Omental fat pad (tissue), 3 donors: ENCODE measurements at regions not wholly inside any gene's neighbourhood (a gene's known extent, or its start where the extent isn't known, plus 50 kb on each side); places are given as distances from the start of the nearest gene placed in this dataset.

Source experiments
- ATAC-seq: fragments of 150-250 bp; one replicate; pipeline ENCODE4 v1.9.1; 2016; ENCODE audit warnings: mild to moderate bottlenecking, moderate library complexity; ENCODE audit not compliant: low FRiP score
- DNase-seq: peaks from one replicate; pipeline ENCODE4 v3.0.0-alpha.2; 2019; ENCODE audit warnings: low spot score
- TF ChIP-seq, protein P1 (sequence below), 3 donors: fragments of 450-650 bp; IDR thresholded peaks; one replicate each; pipeline ENCODE4 v1.5.1; 2016 to 2017; ENCODE audit warnings: antibody characterized with exemption in 3 of 3, mild to moderate bottlenecking in 3 of 3, moderate library complexity in 2 of 3

DNA sequence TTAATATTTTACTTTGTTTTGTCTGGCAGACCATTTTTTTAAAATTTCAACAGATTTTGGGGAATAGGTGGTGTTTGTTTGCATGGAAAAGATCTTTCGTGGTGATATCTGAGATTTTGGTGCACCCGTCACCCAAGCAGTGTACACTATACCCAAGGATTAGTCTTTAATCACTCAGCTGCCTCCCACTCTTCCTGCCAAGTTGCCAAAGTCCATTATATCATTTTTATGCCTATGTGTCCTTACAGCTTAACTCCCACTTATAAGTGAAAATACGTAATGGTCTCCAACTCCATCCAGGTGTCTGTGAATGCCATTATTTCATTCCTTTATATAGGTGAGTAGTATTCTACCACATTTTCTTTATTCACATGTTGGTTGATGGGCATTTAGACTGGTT is 281.7 kb upstream of the GK2 start:
- DNase-seq (no peak), ATAC-seq (no peak)
- TF ChIP-seq, protein P1, sequence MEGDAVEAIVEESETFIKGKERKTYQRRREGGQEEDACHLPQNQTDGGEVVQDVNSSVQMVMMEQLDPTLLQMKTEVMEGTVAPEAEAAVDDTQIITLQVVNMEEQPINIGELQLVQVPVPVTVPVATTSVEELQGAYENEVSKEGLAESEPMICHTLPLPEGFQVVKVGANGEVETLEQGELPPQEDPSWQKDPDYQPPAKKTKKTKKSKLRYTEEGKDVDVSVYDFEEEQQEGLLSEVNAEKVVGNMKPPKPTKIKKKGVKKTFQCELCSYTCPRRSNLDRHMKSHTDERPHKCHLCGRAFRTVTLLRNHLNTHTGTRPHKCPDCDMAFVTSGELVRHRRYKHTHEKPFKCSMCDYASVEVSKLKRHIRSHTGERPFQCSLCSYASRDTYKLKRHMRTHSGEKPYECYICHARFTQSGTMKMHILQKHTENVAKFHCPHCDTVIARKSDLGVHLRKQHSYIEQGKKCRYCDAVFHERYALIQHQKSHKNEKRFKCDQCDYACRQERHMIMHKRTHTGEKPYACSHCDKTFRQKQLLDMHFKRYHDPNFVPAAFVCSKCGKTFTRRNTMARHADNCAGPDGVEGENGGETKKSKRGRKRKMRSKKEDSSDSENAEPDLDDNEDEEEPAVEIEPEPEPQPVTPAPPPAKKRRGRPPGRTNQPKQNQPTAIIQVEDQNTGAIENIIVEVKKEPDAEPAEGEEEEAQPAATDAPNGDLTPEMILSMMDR (IDR thresholded peaks at IDR 0.05): no peak

DNA sequence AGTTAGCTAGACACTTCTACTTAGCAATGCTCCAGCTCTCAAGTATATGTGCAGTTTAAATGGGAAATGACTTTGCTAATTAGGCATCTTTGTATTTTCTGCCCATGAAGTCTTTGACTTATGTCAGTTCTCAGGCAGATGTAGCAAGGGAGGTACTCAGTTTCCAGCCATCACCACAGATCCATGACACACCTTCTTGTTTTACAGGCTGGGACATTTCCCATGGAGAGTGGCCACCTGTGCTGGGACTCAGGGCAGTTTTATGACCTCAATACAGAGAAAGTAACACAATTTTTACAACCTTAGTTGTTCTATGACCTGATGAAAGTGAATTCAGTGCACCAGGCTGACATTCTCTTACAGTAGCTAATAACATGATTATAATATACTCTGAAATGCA is 280.7 kb upstream of the GK2 start:
- no peak for DNase-seq
- no peak for ATAC-seq
- TF ChIP-seq, protein P1 (IDR thresholded peaks at IDR 0.05): no peak

DNA sequence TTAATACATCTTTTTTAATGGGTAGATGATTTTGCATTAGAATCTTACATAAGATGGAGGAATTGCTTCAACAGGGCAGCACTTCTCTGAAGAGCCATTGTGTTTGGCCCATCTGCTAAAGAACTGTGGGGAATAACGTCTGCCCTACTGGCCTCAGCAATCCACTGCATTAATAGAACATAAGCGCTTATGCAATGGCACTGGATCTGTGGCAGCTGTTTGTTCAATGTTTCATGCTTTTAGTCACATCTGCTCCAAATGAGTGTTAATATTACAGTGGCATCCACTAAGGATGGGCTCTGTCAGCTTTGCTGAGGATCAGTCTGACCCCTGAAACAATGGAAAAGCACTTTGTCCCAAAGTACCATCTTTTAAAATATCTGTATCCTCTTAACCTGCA is 279.0 kb upstream of the GK2 start:
- TF ChIP-seq, protein P1 (IDR thresholded peaks at IDR 0.05): no peak
- no peak for DNase-seq

DNA sequence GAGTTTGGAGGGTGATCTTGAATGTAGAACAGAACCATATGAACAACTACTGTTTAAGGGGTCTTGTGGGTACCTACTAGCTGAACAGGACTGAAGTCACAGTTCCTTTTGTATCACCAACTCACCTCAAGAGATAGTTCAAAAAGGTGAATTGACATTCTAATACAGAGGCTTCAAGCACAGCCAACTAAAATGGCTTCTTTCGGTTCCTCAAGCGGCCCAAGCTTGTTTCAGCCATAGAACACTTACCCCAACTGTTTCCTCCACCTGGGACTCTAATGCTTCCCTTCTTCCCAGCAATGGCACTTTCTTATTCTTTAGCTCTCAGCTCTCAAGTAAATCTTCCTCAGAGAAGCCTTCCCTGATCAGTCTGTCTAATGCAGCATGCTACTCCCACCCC is 277.5 kb upstream of the GK2 start:
- DNase-seq: no peak
- TF ChIP-seq, protein P1 (IDR thresholded peaks at IDR 0.05): no peak
- ATAC-seq: no peak

More for the DNA sequence above, 279.0 kb upstream of the GK2 start:
- ATAC-seq: no peak

DNA sequence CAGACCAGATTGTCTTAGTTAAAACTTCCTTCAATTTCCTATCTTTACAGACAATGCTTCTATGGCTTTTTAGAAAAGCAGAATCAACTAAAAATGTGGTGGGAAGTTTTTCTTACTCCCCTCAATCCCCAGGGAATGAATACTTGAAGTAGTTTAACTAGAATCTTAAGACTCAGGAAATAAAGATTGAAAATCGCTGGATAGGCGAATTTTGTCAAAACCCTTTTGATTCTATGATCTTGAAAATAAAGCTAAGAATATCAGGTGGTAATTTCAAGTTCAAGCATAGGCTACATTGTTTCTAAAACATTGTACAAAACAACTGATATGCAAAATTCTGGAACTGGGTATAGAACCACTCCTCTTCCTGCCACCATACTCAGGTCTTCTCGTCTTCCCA is 276.5 kb upstream of the GK2 start:
- ATAC-seq (no peak), DNase-seq (no peak)
- TF ChIP-seq, protein P1 (IDR thresholded peaks at IDR 0.05): no peak

DNA sequence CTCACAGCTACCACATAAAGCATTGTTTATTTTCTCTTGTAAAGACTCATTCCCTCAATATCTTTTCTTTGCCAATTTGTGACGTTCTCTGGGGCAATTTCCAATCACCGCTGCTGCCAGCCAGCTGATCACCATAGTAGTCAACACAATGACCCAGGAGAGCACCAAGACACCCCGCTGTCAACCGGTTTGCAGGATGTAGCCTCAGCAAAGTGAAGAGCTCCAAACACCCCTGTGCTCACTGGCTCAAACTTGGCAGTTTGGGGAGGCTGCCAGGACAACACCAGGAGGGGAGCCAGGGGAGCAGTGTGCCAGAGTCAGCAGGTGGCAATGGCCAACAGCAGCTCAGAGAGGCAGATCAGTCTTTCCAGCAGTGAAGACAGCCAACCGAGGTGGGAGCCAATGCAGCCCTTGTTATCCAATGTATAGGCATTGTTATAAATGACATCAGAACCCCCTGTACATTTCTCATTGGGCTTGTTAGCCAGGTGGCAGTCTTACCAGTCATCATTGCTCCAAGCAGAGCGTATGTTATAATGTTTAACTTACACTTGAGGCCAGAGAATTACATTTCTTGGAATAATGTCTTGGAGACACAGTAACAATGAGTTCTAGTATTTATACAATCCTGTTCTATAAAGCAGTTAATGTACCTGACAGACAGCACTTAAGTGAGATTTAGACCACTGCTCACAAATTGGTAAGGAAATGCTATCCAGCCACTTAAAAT is 274.9 kb upstream of the GK2 start:
- DNase-seq (no peak), ATAC-seq (no peak)
- TF ChIP-seq, protein P1 (IDR thresholded peaks at IDR 0.05): no peak

DNA sequence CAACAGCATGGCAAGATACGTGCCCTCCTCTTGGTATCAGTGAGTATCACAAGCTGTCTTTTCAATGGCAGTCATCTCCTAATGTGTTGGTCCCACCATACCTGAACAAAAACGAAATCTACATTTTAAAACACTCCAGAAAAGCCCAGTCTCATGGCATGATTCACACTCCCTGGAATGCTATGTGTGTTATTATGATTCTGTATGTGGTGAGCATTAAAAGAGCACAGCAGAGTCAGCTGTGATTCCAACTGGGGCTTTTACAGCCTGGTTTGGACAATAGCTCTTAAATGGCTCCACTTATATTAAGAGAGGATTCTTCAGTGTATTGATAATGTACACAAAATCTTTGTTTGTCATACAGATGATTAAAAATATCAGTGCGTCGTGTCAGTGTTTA is 274.1 kb upstream of the GK2 start:
- DNase-seq (no peak), ATAC-seq (no peak)
- TF ChIP-seq, protein P1 (IDR thresholded peaks at IDR 0.05): no peak
